RWPE1 (cell line): ENCODE measurements at regions not wholly inside any gene's neighbourhood (a gene's known extent, or its start where the extent isn't known, plus 50 kb on each side); places are given as distances from the start of the nearest gene placed in this dataset.

Experiments used
- CTCF ChIA-PET: fragments of 350-600 bp; sonication (Branson Sonifier 250); formaldehyde crosslinking; extraction: SDS; loops from one replicate; lab custom pipeline; 2021; lab: Yijun Ruan, JAX
- POLR2A ChIA-PET: fragments of 400-600 bp; formaldehyde crosslinking; extraction: SDS; loops from one replicate; lab custom pipeline; 2020; ENCODE audit warnings: antibody characterized with exemption; ENCODE audit not compliant: low non-redundant PET; lab: Yijun Ruan, JAX
- DNase-seq: peaks from one replicate; pipeline ENCODE4 v3.0.0; 2012; ENCODE audit warnings: low spot score
- H3K27ac ChIP-seq: fragments of 450-650 bp; 2 replicates; pipeline ENCODE4 v1.5.1; 2017
- CTCF ChIP-seq: fragments of 450-650 bp; conservative IDR thresholded peaks from 2 replicates; pipeline ENCODE4 v1.5.1; 2017; ENCODE audit warnings: low read depth, mild to moderate bottlenecking

GRCh38 chr13:107348925-107349324, 781.0 kb upstream of the ARGLU1 start:
- no peak for TF ChIP-seq CTCF
- CTCF ChIA-PET, result interaction anchor here (0.6 kb wide), 1 partner anchor 194 kb away, joined by 3 read pairs; no protein-coding TSS in a partner anchor
- DNase-seq, result no peak
- POLR2A ChIA-PET, result no interaction called here
- H3K27ac ChIP-seq, result no peak overlapping the region

GRCh38 chr13:107348471-107348870, 780.5 kb upstream of the ARGLU1 start:
- POLR2A ChIA-PET, result no interaction called here
- DNase-seq, result no peak
- no peak for TF ChIP-seq CTCF
- H3K27ac ChIP-seq, result no peak overlapping the region
- CTCF ChIA-PET, result interaction anchor here (0.6 kb wide), 1 partner anchor 194 kb away, joined by 3 read pairs; no protein-coding TSS in a partner anchor

- CTCF ChIA-PET, result interaction anchor here (0.7 kb wide), 1 partner anchor 25 kb away, joined by 3 read pairs; no protein-coding TSS in a partner anchor
Measured at GRCh38 chr13:107347641-107348369, 779.9 kb upstream of the ARGLU1 start.

GRCh38 chr13:107342747-107343146, 774.8 kb upstream of the ARGLU1 start:
- no peak for TF ChIP-seq CTCF
- POLR2A ChIA-PET, result no interaction called here
- no peak for DNase-seq
- no peak overlapping the region for H3K27ac ChIP-seq
- CTCF ChIA-PET, result no interaction called here

More at GRCh38 chr13:107347641-107348369, 779.9 kb upstream of the ARGLU1 start:
- POLR2A ChIA-PET, result no interaction called here
- DNase-seq, result no peak
- H3K27ac ChIP-seq, result no peak overlapping the region
- TF ChIP-seq CTCF, result no peak

- TF ChIP-seq CTCF, result no peak
- ChIA-PET CTCF (interaction anchor here (0.5 kb wide), 1 partner anchor 369 kb away, joined by 4 read pairs; no protein-coding TSS in a partner anchor), POLR2A (no interaction called here)
- peak; percentile 18 for DNase-seq
- H3K27ac ChIP-seq, result no peak overlapping the region
Measured at GRCh38 chr13:107339209-107339608, 771.3 kb upstream of the ARGLU1 start.

GRCh38 chr13:107332188-107332587, 764.3 kb upstream of the ARGLU1 start:
- H3K27ac ChIP-seq, result no peak overlapping the region
- DNase-seq, result no peak
- TF ChIP-seq CTCF, result no peak
- ChIA-PET POLR2A (no interaction called here), CTCF (no interaction called here)
